CD4-positive, alpha-beta T cell treated with Interleukin-6 at 100 ng/mL for 8 hours (primary cell): ENCODE measurements at regions not wholly inside any gene's neighbourhood (a gene's known extent, or its start where the extent isn't known, plus 50 kb on each side); places are given as distances from the start of the nearest gene placed in this dataset.

Experiments used
- DNase-seq: peaks from one replicate; pipeline ENCODE4 v3.0.0-alpha.2; 2020; ENCODE audit warnings: mixed read lengths, low spot score

- DNase-seq, result no peak
Measured at GRCh38 chr13:90171649-90172048, 1175.8 kb upstream of the MIR17HG start.

- DNase-seq, result no peak
Measured at GRCh38 chr13:90177512-90177911, 1170.0 kb upstream of the MIR17HG start.

- DNase-seq, result no peak
Measured at GRCh38 chr13:90184355-90184754, 1163.1 kb upstream of the MIR17HG start.

DNA sequence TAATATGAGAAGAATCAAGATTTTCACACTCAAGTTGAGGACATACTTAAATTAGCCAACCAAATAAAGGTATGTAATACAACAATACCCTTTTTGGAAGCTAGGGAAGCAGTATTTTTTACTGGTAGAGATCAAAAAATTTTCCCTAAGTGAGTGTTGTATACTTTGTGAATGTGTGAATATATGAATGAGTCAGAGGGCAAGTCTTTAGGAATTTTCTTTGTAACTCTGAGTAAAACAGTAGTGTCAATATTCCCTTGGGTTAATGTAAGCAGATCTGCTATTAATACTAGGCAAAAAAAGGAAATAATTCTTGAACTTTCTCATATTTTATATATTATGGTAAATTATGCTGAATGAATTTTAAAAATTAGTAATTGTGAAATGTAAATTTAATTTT, 1161.8 kb upstream of the MIR17HG start:
- DNase-seq, result no peak

- DNase-seq, result no peak
Measured at GRCh38 chr13:90187478-90188350, 1159.8 kb upstream of the MIR17HG start.

DNA sequence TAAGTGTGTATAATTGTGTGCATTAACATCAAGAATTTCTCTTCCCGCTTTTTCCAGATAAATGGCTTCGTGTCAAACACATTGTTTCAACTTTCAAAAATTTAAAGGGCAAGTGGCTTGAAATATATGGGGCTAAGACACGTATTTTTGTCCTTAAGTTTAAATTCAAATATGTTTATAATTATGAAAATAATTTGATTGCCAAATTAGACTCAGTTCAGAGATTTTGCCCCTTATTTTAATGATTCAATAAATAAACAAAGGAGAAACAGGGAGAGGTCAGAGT, 1159.2 kb upstream of the MIR17HG start:
- no peak for DNase-seq

DNA sequence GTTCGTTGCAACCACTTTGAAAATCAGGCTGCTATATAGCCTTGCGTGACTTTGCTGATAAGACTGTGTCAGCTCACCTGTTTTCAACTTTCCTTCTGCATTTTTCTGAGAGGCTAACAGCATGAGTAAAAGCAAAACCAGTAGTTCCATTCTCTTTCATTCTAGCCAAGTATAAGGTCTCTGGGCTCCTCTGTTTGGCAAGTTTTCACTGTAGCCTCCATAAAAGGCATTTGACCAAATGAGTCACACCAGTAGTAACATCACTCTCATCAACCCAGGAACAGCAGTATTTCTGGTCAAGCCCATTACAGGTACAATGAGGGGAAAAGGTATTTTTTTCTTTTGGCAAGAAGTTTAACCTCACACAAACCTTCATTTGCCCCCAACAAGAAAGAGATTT, 1149.8 kb upstream of the MIR17HG start:
- DNase-seq, result no peak

GRCh38 chr13:90201202-90201601, 1146.3 kb upstream of the MIR17HG start:
- DNase-seq, result no peak

DNA sequence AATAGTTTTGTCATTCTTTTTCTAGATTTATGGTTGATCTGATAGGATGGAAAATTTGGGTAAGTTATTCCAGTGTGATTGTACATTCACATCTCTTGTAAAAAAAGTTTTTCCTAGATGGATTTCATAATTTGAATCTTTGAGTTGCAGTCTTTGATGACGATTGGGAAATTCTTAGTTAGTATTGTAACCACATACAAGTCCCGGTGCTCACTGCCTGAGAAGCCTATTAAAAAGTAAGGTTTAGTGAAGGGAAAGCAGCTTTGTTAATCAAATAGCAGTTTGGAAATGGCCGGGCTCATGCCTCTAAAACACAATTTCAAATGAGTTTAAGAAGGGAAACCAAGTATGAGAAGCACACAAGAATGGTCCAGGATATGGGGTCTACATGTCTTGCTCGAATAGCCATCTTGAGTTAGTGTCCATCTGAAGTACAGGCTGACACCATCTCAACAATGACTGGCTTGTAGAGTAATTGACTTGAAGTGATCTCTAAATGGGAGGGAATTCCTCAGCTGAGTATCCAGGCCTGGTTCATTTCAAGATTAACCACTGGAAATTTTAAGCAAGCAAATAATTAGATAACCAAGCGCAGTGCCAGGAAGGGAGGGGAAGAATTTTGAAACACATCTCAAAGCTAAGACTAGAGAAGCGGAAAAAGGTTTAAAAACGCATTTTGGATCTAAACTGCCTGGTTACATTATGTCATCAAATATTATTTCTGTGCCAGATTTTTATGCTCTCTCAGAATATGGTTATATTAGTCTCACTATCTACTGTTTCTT, 1145.6 kb upstream of the MIR17HG start:
- DNase-seq, result no peak

DNA sequence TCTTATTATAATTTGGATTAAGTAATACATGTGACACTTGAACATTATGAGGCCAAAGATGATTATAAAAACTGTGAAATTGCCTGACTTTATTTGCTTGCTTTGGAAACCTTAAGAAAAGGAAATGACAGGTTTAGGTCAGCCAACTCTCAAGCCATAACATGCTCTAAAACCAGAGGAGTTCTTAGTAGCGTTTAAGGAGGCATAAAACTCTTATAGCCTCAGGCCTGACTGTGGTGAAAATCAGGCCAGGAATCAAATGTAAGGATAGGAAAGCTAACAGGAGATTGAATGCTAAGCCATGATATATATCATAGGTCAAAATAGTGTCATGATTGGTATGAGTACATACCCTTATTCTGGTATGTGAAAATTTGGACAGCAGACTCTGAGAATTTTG, 1142.4 kb upstream of the MIR17HG start:
- no peak for DNase-seq

DNA sequence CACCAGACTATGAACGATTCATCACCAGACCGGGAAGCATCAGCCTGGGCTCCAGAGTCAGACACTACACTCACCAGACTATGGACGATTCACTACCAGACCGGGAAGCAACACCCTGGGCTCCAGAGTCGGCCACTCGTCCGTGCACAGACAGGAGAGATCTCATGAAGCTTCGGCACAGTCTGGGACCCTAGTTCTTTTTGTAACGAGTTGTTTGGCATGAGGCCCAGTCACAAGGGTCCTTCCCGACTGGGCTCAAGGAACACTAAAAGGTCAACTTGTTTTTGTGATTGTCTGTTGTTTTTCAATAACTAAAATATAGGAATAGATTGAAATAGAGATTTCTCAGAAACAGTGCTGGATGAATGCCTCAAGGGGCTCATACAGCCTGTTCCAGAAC, 1141.6 kb upstream of the MIR17HG start:
- DNase-seq, result no peak

DNA sequence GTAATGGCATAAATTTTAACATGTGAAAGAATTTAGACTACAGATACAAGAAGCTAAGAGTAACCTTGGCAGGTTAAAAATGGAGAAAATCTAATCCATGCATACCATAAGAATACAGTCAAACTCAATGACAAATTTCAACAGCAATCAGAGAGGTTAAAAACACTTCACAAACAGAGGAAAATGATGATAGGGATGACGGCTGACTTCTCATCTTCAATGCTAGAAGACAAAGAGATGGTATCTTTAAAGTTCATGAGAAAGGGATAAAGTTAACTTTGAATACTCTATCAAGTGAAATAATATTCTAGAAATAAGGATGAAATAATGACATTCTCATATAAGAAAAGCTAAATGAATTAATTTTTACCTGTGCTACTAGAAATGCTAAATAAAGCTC, 1130.2 kb upstream of the MIR17HG start:
- no peak for DNase-seq

DNA sequence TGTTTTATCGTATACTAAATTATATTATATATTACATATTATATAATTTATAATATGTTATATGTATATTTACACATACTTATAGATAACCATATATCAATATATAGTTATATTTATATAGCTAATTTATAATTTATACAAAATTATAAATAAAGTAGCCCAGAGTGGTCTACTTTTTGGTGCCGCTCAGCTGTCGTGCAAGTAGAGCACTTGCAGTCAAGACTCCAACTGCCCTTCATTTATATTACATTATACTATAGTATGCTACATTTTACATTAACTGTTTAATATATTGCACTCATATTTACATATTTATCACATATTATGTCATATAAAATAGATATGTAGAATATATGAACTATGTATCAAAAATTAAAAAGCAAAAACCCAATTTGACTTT, 1124.7 kb upstream of the MIR17HG start:
- DNase-seq, result no peak

DNA sequence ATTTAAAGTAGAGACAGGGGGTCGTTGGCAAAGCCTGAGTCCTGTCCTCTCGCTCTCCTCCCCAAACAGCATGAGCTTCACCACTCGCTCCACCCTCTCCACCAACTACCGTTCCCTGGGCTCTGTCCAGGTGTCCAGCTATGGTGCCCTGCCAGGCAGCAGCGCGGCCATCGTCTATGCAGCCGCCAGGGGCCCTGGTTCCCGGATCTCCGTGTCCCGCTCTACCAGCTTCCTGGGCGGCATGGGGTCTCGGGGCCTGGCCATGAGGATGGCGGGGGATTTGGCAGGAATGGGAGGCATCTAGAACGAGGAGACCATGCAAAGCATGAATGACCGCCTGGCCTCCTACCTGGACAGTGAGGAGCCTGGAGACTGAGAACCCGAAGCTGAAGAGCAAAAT, 1117.2 kb upstream of the MIR17HG start:
- no peak for DNase-seq

DNA sequence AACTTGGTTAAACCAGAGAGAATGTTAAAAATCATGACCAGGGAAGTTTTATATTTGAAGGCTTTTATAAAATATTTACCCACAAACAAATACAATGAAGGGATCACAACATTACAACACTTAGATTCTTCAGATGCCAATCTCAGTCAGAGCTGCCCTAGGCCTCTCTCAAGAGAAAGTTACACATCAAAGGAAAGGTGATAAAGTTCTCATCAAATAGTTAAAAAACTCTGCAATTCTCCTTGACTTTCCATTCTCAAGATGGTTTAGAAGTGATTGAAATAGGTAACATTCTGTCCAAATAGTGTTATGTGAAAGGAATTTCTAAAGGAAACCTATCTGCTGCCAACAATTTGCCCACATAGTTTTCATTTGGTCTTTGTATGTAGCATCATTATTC, 1115.2 kb upstream of the MIR17HG start:
- DNase-seq, result no peak

- no peak for DNase-seq
Measured at GRCh38 chr13:90233933-90234672, 1113.4 kb upstream of the MIR17HG start.

- no peak for DNase-seq
Measured at GRCh38 chr13:90237852-90238251, 1109.6 kb upstream of the MIR17HG start.

GRCh38 chr13:90238413-90238812, 1109.1 kb upstream of the MIR17HG start:
- DNase-seq, result no peak

GRCh38 chr13:90239130-90239529, 1108.4 kb upstream of the MIR17HG start:
- no peak for DNase-seq

DNA sequence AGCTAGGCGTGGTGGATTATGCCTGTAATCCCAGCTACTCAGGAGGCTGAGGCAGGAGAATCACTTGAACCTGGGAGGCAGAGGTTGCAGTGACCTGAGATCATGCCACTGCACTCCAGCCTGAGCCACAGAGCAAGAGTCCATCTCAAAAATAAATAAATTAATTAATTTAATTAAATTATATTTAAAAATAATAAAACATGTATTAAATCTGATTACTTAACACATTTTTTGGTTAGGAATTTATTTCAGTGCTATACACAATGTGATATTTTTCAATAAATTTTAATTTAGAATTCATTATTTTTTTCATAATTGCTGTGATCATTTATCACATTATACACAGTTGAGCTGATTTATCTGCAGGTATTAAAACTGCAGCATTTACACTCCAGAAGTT, 1101.5 kb upstream of the MIR17HG start:
- DNase-seq, result no peak

- no peak for DNase-seq
Measured at GRCh38 chr13:90246687-90247345, 1100.7 kb upstream of the MIR17HG start.

DNA sequence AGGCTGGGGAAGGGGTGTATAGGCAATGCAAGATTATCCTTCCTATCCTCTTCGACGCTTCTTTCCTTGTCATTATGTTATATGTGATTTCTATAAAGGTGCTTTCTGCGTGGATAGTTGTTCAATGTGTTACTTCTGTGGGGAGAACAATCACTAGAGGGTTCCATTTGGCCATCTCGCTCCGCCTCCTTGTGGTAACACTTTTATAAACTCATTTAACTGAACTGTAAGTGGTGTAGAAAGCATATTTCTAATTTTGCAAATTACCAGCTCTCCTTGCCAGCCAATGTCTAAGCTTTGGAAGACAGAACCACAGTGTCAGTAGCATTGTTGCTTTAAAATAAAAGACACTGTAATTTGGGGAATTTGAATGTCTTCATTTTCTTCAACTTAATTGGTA, 1093.7 kb upstream of the MIR17HG start:
- DNase-seq, result no peak
